Heart left ventricle (tissue), 16 donors: ENCODE measurements at regions not wholly inside any gene's neighbourhood (a gene's known extent, or its start where the extent isn't known, plus 50 kb on each side); places are given as distances from the start of the nearest gene placed in this dataset.

Experiments used
- ATAC-seq, 4 donors: fragments of 200-7000 bp; cut with Tn5 transposase; one replicate each; pipeline ENCODE4 v1.9.1; 2020 to 2022; ENCODE audit warnings: moderate library complexity in 4 of 4, mild to moderate bottlenecking in 3 of 4, moderate number of reproducible peaks in 1 of 4
- DNase-seq, 5 donors: peaks; one replicate each; pipeline ENCODE4 v3.0.0-alpha.2; 2020
- H3K27ac ChIP-seq, 12 donors: fragments of 200-600 bp; sonication (generic) in 4 of 12; one replicate each; pipeline versions ENCODE4 v1.5.0 to v1.8.0; 2016 to 2022; ENCODE audit warnings: mild to moderate bottlenecking in 2 of 12
- H3K27me3 ChIP-seq, 9 donors: fragments of 200-600 bp; sonication (generic) in 2 of 9; one replicate each; pipeline versions ENCODE4 v1.5.1 to v1.8.0; 2016 to 2022; ENCODE audit warnings: mild to moderate bottlenecking in 3 of 9
- H3K36me3 ChIP-seq, 9 donors: fragments of 200-600 bp; sonication (generic) in 2 of 9; one replicate each; pipeline versions ENCODE4 v1.5.0 to v1.8.0; 2018 to 2022; ENCODE audit warnings: mild to moderate bottlenecking in 2 of 9
- H3K4me1 ChIP-seq, 12 donors: fragments of 200-600 bp; sonication (generic) in 4 of 12; one replicate each; pipeline versions ENCODE4 v1.5.0 to v1.8.0; 2016 to 2022; ENCODE audit warnings: mild to moderate bottlenecking in 3 of 12
- H3K4me3 ChIP-seq, 12 donors: fragments of 200-600 bp; sonication (generic) in 4 of 12; one replicate each; pipeline versions ENCODE4 v1.5.0 to v1.8.0; 2017 to 2022; ENCODE audit warnings: mild to moderate bottlenecking in 9 of 12, moderate library complexity in 4 of 12
- H3K9me3 ChIP-seq, 12 donors: fragments of 200-600 bp; sonication (generic) in 4 of 12; one replicate each; pipeline versions ENCODE4 v1.5.0 to v1.8.0; 2016 to 2022; ENCODE audit warnings: mild to moderate bottlenecking in 1 of 12
- POLR2A ChIP-seq, 2 donors: fragments of 450-650 bp; IDR thresholded peaks; one replicate each; pipeline ENCODE4 v1.6.1; 2017; ENCODE audit warnings: antibody characterized with exemption in 2 of 2, mild to moderate bottlenecking in 2 of 2, moderate library complexity in 2 of 2
- WGBS, 4 donors: extraction: QIAGEN DNeasy Blood & Tissue Kit in 2 of 4; methylation state at CpG; one replicate each; pipeline versions ENCODE4 v1.1.5 to v1.1.7; 2013 to 2018; 5-methylcytosine and 5-hydroxymethylcytosine counted together
- intact Hi-C, 10 donors: fragments of 100-400 bp; cut with DNase I; formaldehyde crosslinking; loops; one replicate each; pipeline versions ENCODE4 v1.11.1 to v1.14.2; 2022
- TF ChIP-seq, protein P1 (sequence below), 12 donors: fragments of 200-600 bp; sonication (generic) in 4 of 12; IDR thresholded peaks; one replicate each; pipeline versions ENCODE4 v1.5.0 to v1.8.0; 2018 to 2022; ENCODE audit warnings: antibody characterized with exemption in 12 of 12, mild to moderate bottlenecking in 5 of 12
- donor health status: ischemic (EF 13 %, LVEDD 7.1; RV severe dilation, severe dysfunction).
- donor health status: healthy with polysubstance abuse.
- donor health status: DM: no; HTN: yes; CAD: no.
- donor health status: DM: no; HTN: no; CAD: no.
- donor health status: ischemic (EF 25% LVEDD 6.9; RV normal size, moderate dysfunction).
- donor health status: ischemic (EF 25% LVEDD 5.7; RV mildly dilated, moderate dysfunction).
- donor health status: healthy.
- donor health status: DM: yes; HTN: yes; CAD: no.
- donor health status: ischemic (EF 35%, LVEDD 5.7; RV mildly dilated, moderate dysfunction).
- donor health status: nonischemic (EF 11% LVEDD 7.7; RV severe dilation, severe dysfunction).
- donor health status: DM: yes; HTN: yes; CAD: no.
- donor health status: PGD.
- donor health status: ischemic (EF 29% LVEDD 5.4; RV normal size, mild dysfunction).
- donor health status: nonischemic (EF 23%, LVEDD 6.1; RV moderate dilation, normal function).

GRCh38 chr1:8194481-8195227 is 123.3 kb upstream of the SLC45A1 start:
- DNase-seq (no peak), ATAC-seq (no peak)
- 70 to 78% (median 74%) methylated on average over 14 of the region's 14 CpGs for WGBS, 4 donors
- no peaks in the 10 kb centered on the region for H3K36me3 ChIP-seq
- H3K4me3 ChIP-seq, result no peak overlapping the region
- intact Hi-C loops, result no loop called here
- peaks cover 0 to 26% (median 1%) of the 10 kb centered on the region in 12 donors for H3K4me1 ChIP-seq
- no peak overlapping the region for H3K27ac ChIP-seq
- H3K27me3 ChIP-seq, result no peaks in the 10 kb centered on the region
- no peak for TF ChIP-seq POLR2A (IDR thresholded peaks at IDR 0.05)
- TF ChIP-seq, protein P1, sequence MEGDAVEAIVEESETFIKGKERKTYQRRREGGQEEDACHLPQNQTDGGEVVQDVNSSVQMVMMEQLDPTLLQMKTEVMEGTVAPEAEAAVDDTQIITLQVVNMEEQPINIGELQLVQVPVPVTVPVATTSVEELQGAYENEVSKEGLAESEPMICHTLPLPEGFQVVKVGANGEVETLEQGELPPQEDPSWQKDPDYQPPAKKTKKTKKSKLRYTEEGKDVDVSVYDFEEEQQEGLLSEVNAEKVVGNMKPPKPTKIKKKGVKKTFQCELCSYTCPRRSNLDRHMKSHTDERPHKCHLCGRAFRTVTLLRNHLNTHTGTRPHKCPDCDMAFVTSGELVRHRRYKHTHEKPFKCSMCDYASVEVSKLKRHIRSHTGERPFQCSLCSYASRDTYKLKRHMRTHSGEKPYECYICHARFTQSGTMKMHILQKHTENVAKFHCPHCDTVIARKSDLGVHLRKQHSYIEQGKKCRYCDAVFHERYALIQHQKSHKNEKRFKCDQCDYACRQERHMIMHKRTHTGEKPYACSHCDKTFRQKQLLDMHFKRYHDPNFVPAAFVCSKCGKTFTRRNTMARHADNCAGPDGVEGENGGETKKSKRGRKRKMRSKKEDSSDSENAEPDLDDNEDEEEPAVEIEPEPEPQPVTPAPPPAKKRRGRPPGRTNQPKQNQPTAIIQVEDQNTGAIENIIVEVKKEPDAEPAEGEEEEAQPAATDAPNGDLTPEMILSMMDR (IDR thresholded peaks at IDR 0.05), result no peak
- H3K9me3 ChIP-seq, result no peaks in the 10 kb centered on the region

DNA sequence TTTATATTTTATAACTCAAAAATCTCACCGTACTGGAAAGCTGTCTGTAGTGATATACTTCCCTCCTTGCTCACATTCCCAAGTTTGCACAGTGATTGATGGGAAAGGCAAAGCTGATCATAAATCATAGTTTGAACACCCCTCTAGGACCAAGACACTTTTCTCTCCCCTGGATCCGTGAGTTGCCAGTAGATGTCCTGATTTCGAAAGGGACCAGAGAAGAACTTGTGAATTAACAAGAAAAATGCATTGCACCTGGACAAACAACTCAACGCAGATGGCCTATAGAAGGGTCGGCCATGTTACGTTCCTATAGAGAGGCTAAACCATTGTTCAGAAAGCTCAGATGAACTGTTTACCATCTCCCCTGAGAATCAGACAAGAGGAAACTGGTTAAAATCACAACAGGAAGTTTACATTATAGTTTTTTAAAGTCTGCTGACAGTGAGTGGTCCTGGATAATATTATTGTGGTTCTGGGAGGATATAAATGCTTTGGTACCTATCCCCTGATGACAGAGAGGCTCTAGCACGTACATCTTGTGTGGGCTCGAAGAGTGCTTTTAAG is 124.0 kb upstream of the SLC45A1 start:
- intact Hi-C loops, result no loop called here
- H3K27me3 ChIP-seq, result no peaks in the 10 kb centered on the region
- no peak overlapping the region for H3K27ac ChIP-seq
- H3K36me3 ChIP-seq, result no peaks in the 10 kb centered on the region
- DNase-seq (no peak), ATAC-seq (no peak)
- H3K4me1 ChIP-seq, result peaks cover 0 to 26% (median 1%) of the 10 kb centered on the region in 12 donors
- WGBS, 4 donors, result 88 to 91% (median 89%) methylated on average over 8 of the region's 8 CpGs
- TF ChIP-seq, protein P1 (IDR thresholded peaks at IDR 0.05), result no peak
- TF ChIP-seq POLR2A (IDR thresholded peaks at IDR 0.05), result no peak
- no peaks in the 10 kb centered on the region for H3K9me3 ChIP-seq
- H3K4me3 ChIP-seq, result no peak overlapping the region

GRCh38 chr1:8191474-8191873 is 126.4 kb upstream of the SLC45A1 start:
- no peak overlapping the region for H3K27ac ChIP-seq
- WGBS, 4 donors, result 71 to 82% (median 76%) methylated on average over 9 of the region's 9 CpGs
- intact Hi-C loops, result no loop called here
- ATAC-seq (no peak), DNase-seq (no peak)
- no peaks in the 10 kb centered on the region for H3K27me3 ChIP-seq
- peaks cover 0 to 11% (median 0%) of the 10 kb centered on the region in 12 donors for H3K4me1 ChIP-seq
- no peaks in the 10 kb centered on the region for H3K9me3 ChIP-seq
- TF ChIP-seq, protein P1 (IDR thresholded peaks at IDR 0.05), result no peak
- TF ChIP-seq POLR2A (IDR thresholded peaks at IDR 0.05), result no peak
- no peaks in the 10 kb centered on the region for H3K36me3 ChIP-seq
- H3K4me3 ChIP-seq, result no peak overlapping the region

GRCh38 chr1:8189931-8190483 is 127.9 kb upstream of the SLC45A1 start:
- H3K36me3 ChIP-seq, result no peaks in the 10 kb centered on the region
- H3K4me3 ChIP-seq, result no peak overlapping the region
- H3K27me3 ChIP-seq, result no peaks in the 10 kb centered on the region
- TF ChIP-seq, protein P1 (IDR thresholded peaks at IDR 0.05), result no peak
- TF ChIP-seq POLR2A (IDR thresholded peaks at IDR 0.05), result no peak
- intact Hi-C loops, result no loop called here
- 89 to 92% (median 89%) methylated on average over 6 of the region's 6 CpGs for WGBS, 4 donors
- DNase-seq, result no peak
- H3K4me1 ChIP-seq, result peaks cover 0 to 10% (median 0%) of the 10 kb centered on the region in 12 donors
- ATAC-seq, result no peak
- no peaks in the 10 kb centered on the region for H3K9me3 ChIP-seq
- H3K27ac ChIP-seq, result peak overlapping the region in 1 of 12 donors; percentile 1
